Upper lobe of left lung (tissue), 4 donors: ENCODE measurements at regions not wholly inside any gene's neighbourhood (a gene's known extent, or its start where the extent isn't known, plus 50 kb on each side); places are given as distances from the start of the nearest gene placed in this dataset.

Experiments
- CTCF ChIP-seq, 6 experiments: fragments of 450-650 bp in 4 of 6; fragments of 200-600 bp in 2 of 6; sonication (generic) in 2 of 6; IDR thresholded peaks; one replicate each; pipeline ENCODE4 v1.5.1; 2016 to 2019; ENCODE audit warnings: antibody characterized with exemption in 6 of 6
- EP300 ChIP-seq, 4 donors: sonication (generic); formaldehyde crosslinking; IDR thresholded peaks; one replicate each; pipeline ENCODE4 v1.5.1; 2017; ENCODE audit warnings: antibody characterized with exemption in 4 of 4, control low read depth in 2 of 4
- POLR2A ChIP-seq, 4 donors: fragments of 450-650 bp; IDR thresholded peaks; one replicate each; pipeline ENCODE4 v1.5.1; 2016 to 2017; ENCODE audit warnings: antibody characterized with exemption in 4 of 4, mild to moderate bottlenecking in 2 of 4
- POLR2AphosphoS5 ChIP-seq, 2 donors: sonication (generic); formaldehyde crosslinking; IDR thresholded peaks; one replicate each; pipeline ENCODE4 v1.5.1; 2017; ENCODE audit warnings: antibody characterized with exemption in 2 of 2

GRCh38 chr2:78263571-78263970, 741.4 kb upstream of the LRRTM4 start:
- TF ChIP-seq POLR2AphosphoS5 (IDR thresholded peaks at IDR 0.05) (no peak), CTCF (IDR thresholded peaks at IDR 0.05) (no peak), EP300 (IDR thresholded peaks at IDR 0.05) (no peak), POLR2A (IDR thresholded peaks at IDR 0.05) (no peak)
